ENCODE measurements at regions not wholly inside any gene's neighbourhood (a gene's known extent, or its start where the extent isn't known, plus 50 kb on each side); places are given as distances from the start of the nearest gene placed in this dataset.

- TF ChIP-seq FOXM1 (IDR thresholded peaks at IDR 0.05; ENCODE audit: borderline replicate concordance) (no peak), HDGF (IDR thresholded peaks at IDR 0.05; ENCODE audit: borderline replicate concordance) (no peak), ZNF384 (IDR thresholded peaks at IDR 0.05) (no peak), FOXA1 (IDR thresholded peaks at IDR 0.05) (no peak), SUZ12 (IDR thresholded peaks at IDR 0.05) (no peak), SP1 (IDR thresholded peaks at IDR 0.05) (no peak)
Observed at GRCh38 chr1:5594056-5594956, 397.9 kb downstream of the NPHP4 start.

Data from HEK293T (cell line).